Lower lobe of right lung (tissue), 2 donors: ENCODE measurements at regions not wholly inside any gene's neighbourhood (a gene's known extent, or its start where the extent isn't known, plus 50 kb on each side); places are given as distances from the start of the nearest gene placed in this dataset.

Experiments
- ATAC-seq, 2 donors: fragments of 200-7000 bp; cut with Tn5 transposase; one replicate each; pipeline ENCODE4 v1.9.1; 2020 to 2022; ENCODE audit warnings: mild to moderate bottlenecking in 2 of 2, moderate library complexity in 2 of 2
- DNase-seq: peaks from one replicate; pipeline ENCODE4 v3.0.0-alpha.2; 2020
- H3K27ac ChIP-seq: fragments of 200-600 bp; one replicate; pipeline ENCODE4 v1.8.0; 2022
- H3K27me3 ChIP-seq: fragments of 200-600 bp; one replicate; pipeline ENCODE4 v1.8.0; 2022; ENCODE audit warnings: low read depth
- H3K36me3 ChIP-seq: fragments of 200-600 bp; one replicate; pipeline ENCODE4 v1.8.0; 2022; ENCODE audit warnings: mild to moderate bottlenecking
- H3K4me1 ChIP-seq: fragments of 200-600 bp; one replicate; pipeline ENCODE4 v1.8.0; 2022
- H3K4me3 ChIP-seq: fragments of 200-600 bp; one replicate; pipeline ENCODE4 v1.8.0; 2022; ENCODE audit warnings: mild to moderate bottlenecking
- H3K9me3 ChIP-seq: fragments of 200-600 bp; one replicate; pipeline ENCODE4 v1.8.0; 2022
- CTCF ChIP-seq: fragments of 200-600 bp; IDR thresholded peaks from one replicate; pipeline ENCODE4 v1.8.0; 2022; ENCODE audit warnings: antibody characterized with exemption, mild to moderate bottlenecking
- intact Hi-C: fragments of 100-400 bp; cut with DNase I; formaldehyde crosslinking; loops from one replicate; pipeline ENCODE4 v1.11.0; 2022
- donor health status: DM: no; HTN: yes; CAD: no; lungs with severe emphysema.

DNA sequence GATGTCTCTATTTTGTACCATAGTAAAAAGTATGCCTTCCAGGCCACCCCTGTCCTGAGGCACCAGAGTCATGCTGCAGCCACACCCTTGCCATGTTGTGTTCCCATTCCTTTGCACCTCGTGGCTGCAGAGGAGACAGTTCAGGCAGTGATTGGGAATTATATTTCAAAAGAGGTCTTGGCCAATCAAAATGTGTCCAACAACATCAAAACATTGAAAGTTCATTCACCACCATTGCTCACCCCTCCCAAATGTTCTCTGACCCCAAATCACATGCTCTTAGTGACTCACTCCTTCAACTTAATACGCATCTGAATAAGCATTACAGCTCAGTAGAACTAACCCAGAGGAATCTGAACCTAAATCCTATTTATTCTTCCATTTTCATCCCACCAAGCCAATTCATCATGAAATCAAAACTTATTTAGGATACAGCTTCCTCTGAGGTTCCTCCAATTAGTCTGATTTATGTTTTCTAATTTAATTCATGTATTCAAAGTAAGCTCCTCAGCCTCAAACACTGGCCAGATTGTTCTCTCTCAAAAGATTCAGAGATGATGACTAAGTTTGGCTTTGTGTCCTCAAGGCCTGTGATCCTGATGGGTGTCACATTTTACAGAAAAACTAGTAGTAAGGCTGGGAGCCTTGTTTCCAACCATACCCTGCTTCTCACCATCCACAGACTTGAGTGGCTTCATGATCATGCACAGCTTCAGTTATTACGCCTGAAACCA is 323.2 kb upstream of the INTU start:
- no peak overlapping the region for H3K4me3 ChIP-seq
- no peaks in the 10 kb centered on the region for H3K36me3 ChIP-seq
- H3K9me3 ChIP-seq = peaks cover 14% of the 10 kb centered on the region
- no peak for ATAC-seq
- no peaks in the 10 kb centered on the region for H3K27me3 ChIP-seq
- no peak overlapping the region for H3K27ac ChIP-seq
- H3K4me1 ChIP-seq = no peaks in the 10 kb centered on the region
- TF ChIP-seq CTCF = no peak
- no peak for DNase-seq
- intact Hi-C loops = no loop called here

DNA sequence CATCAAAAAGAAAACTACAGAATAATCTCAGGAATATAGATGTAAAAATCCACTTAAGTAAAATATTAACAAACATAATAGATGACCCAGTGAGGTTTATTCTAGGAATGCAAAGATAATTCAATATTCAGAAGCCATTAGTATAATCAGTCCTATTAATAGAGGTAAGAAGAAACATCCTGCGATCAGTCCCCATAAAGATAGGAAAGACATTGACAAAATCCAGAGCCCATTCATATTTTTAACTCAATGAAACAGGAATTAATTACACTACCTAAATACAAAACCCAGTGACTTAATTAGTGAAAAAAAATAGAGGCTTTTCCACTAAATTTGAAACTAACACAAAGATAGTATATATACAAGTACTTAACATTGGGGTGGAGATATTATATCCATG is 321.4 kb upstream of the INTU start:
- ATAC-seq = no peak
- H3K4me3 ChIP-seq = no peak overlapping the region
- no peaks in the 10 kb centered on the region for H3K36me3 ChIP-seq
- H3K27me3 ChIP-seq = no peaks in the 10 kb centered on the region
- H3K9me3 ChIP-seq = peaks cover 14% of the 10 kb centered on the region
- H3K4me1 ChIP-seq = no peaks in the 10 kb centered on the region
- TF ChIP-seq CTCF = no peak
- no peak for DNase-seq
- no peak overlapping the region for H3K27ac ChIP-seq
- intact Hi-C loops = no loop called here

- Histone ChIP-seq H3K9me3 (peaks cover 14% of the 10 kb centered on the region), H3K27me3 (no peaks in the 10 kb centered on the region), H3K36me3 (no peaks in the 10 kb centered on the region), H3K27ac (no peak overlapping the region), H3K4me3 (no peak overlapping the region), H3K4me1 (no peaks in the 10 kb centered on the region)
- no peak for TF ChIP-seq CTCF
- no peak for ATAC-seq
- DNase-seq = no peak
- intact Hi-C loops = no loop called here
Observed at GRCh38 chr4:127311924-127312323, 320.8 kb upstream of the INTU start.

GRCh38 chr4:127313767-127314166 is 319.0 kb upstream of the INTU start:
- intact Hi-C loops = no loop called here
- H3K4me3 ChIP-seq = no peak overlapping the region
- no peak for TF ChIP-seq CTCF

GRCh38 chr4:127327491-127327890 is 305.3 kb upstream of the INTU start:
- no peak for ATAC-seq
- H3K9me3 ChIP-seq = peaks cover 15% of the 10 kb centered on the region
- intact Hi-C loops = no loop called here

More at GRCh38 chr4:127313767-127314166, 319.0 kb upstream of the INTU start:
- peaks cover 14% of the 10 kb centered on the region for H3K9me3 ChIP-seq
- no peaks in the 10 kb centered on the region for H3K4me1 ChIP-seq
- no peaks in the 10 kb centered on the region for H3K36me3 ChIP-seq
- DNase-seq (no peak), ATAC-seq (no peak)
- no peak overlapping the region for H3K27ac ChIP-seq
- H3K27me3 ChIP-seq = no peaks in the 10 kb centered on the region

More at GRCh38 chr4:127327491-127327890, 305.3 kb upstream of the INTU start:
- H3K4me3 ChIP-seq = no peak overlapping the region
- H3K27me3 ChIP-seq = no peaks in the 10 kb centered on the region
- no peak overlapping the region for H3K27ac ChIP-seq
- no peaks in the 10 kb centered on the region for H3K4me1 ChIP-seq
- no peaks in the 10 kb centered on the region for H3K36me3 ChIP-seq
- DNase-seq = no peak
- no peak for TF ChIP-seq CTCF
